HepG2 (cell line): ENCODE measurements at regions not wholly inside any gene's neighbourhood (a gene's known extent, or its start where the extent isn't known, plus 50 kb on each side); places are given as distances from the start of the nearest gene placed in this dataset.

Source experiments
- AKNA ChIP-seq: sonication (generic); formaldehyde crosslinking; IDR thresholded peaks from 2 replicates; pipeline ENCODE4 v1.4.0; 2020; ENCODE audit warnings: missing genetic modification reagents, borderline replicate concordance
- BORCS8-MEF2B ChIP-seq: sonication (generic); formaldehyde crosslinking; IDR thresholded peaks from 2 replicates; pipeline ENCODE4 v1.8.0; 2022; ENCODE audit warnings: mild to moderate bottlenecking, missing genetic modification reagents
- HDAC2 ChIP-seq: sonication (generic); formaldehyde crosslinking; IDR thresholded peaks from 2 replicates; pipeline ENCODE4 v1.4.0; 2020; ENCODE audit warnings: missing genetic modification reagents
- HNF4A ChIP-seq: sonication (generic); formaldehyde crosslinking; IDR thresholded peaks from 2 replicates; pipeline ENCODE4 v1.4.0; 2020; ENCODE audit warnings: missing genetic modification reagents
- MEIS1 ChIP-seq: sonication (generic); formaldehyde crosslinking; IDR thresholded peaks from 2 replicates; pipeline ENCODE4 v1.9.0; 2021; ENCODE audit warnings: mild to moderate bottlenecking, missing genetic modification reagents, moderate library complexity, borderline replicate concordance
- MLLT10 ChIP-seq: sonication (generic); formaldehyde crosslinking; IDR thresholded peaks from 2 replicates; pipeline ENCODE4 v1.4.0; 2020; ENCODE audit warnings: missing genetic modification reagents
- MXD3 ChIP-seq: IDR thresholded peaks from 2 replicates; pipeline ENCODE4 v1.6.1; 2016; ENCODE audit warnings: mild to moderate bottlenecking, missing biosample characterization, missing genetic modification reagents
- NPAS2 ChIP-seq: sonication (generic); formaldehyde crosslinking; IDR thresholded peaks from 2 replicates; pipeline ENCODE4 v1.8.0; 2022; ENCODE audit warnings: mild to moderate bottlenecking, missing genetic modification reagents, borderline replicate concordance
- PRMT3 ChIP-seq: sonication (generic); formaldehyde crosslinking; IDR thresholded peaks from 2 replicates; pipeline ENCODE4 v1.8.1; 2022; ENCODE audit warnings: low read depth, mild to moderate bottlenecking, moderate library complexity, missing genetic modification reagents, borderline replicate concordance
- RNF2 ChIP-seq: fragments of 450-650 bp; conservative IDR thresholded peaks from 2 replicates; pipeline ENCODE4 v1.6.1; 2016; ENCODE audit warnings: low read depth
- ZBTB37 ChIP-seq: sonication (generic); formaldehyde crosslinking; IDR thresholded peaks from 2 replicates; pipeline ENCODE4 v1.4.0; 2020; ENCODE audit warnings: mild to moderate bottlenecking, missing genetic modification reagents
- ZNF12 ChIP-seq: sonication (generic); formaldehyde crosslinking; IDR thresholded peaks from 2 replicates; pipeline ENCODE4 v1.5.0; 2020; ENCODE audit warnings: missing genetic modification reagents
- ZNF335 ChIP-seq: sonication (generic); formaldehyde crosslinking; IDR thresholded peaks from 2 replicates; pipeline ENCODE4 v1.4.0; 2020; ENCODE audit warnings: missing genetic modification reagents
- ZNF503 ChIP-seq: sonication (generic); formaldehyde crosslinking; IDR thresholded peaks from 2 replicates; pipeline ENCODE4 v1.4.0; 2020; ENCODE audit warnings: missing genetic modification reagents
- ZNF615 ChIP-seq: sonication (generic); formaldehyde crosslinking; IDR thresholded peaks from 2 replicates; pipeline ENCODE4 v1.5.0; 2020; ENCODE audit warnings: mild to moderate bottlenecking, missing genetic modification reagents, borderline replicate concordance
- ZSCAN20 ChIP-seq: sonication (generic); formaldehyde crosslinking; IDR thresholded peaks from 2 replicates; pipeline ENCODE4 v1.4.0; 2020; ENCODE audit warnings: missing genetic modification reagents, mild to moderate bottlenecking, borderline replicate concordance
- ZSCAN25 ChIP-seq: sonication (generic); formaldehyde crosslinking; IDR thresholded peaks from 2 replicates; pipeline ENCODE4 v1.8.0; 2022; ENCODE audit warnings: mild to moderate bottlenecking, missing genetic modification reagents
- TF ChIP-seq, protein P1 (sequence below): sonication (generic); formaldehyde crosslinking; IDR thresholded peaks from 2 replicates; pipeline ENCODE4 v1.5.0; 2020; ENCODE audit warnings: mild to moderate bottlenecking, missing genetic modification reagents
- TF ChIP-seq, protein P2 (sequence below): sonication (generic); formaldehyde crosslinking; IDR thresholded peaks from 2 replicates; pipeline ENCODE4 v1.4.0; 2020; ENCODE audit warnings: missing genetic modification reagents

DNA sequence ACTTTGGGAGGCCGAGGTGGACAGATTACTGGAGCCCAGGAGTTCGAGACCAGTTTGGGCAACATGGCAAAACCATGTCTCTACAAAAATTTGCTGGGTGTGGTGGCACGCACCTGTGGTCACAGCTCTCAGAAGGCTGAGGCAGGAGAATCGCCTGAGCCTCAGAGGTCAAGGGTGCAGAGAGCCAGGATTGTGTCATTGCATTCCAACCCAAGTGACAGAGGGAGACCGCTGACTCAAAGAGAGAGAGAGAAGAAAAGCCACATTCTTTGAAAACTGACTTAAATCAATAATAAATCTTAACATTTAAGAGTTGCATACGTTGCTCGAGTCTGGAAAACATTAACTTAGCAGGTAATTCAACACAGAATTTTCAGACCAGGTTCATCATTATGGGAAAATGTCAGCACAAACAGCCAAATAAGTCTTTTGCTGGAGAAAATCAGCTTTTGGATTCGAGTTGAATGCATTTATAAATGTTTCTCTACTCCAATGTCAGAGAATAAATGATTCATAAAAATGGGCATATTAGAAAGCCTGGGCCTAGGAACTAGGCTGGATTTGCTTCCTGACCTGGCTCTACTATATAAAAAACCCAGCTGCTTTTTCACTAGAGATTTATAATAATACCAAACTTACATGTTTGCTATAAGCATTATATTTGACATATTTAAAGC is 68.3 kb upstream of the RBPJ start (continued):
- no peak for TF ChIP-seq BORCS8-MEF2B (CRISPR knock-in tag)
- no peak for TF ChIP-seq ZNF12 (CRISPR knock-in tag)
- no peak for TF ChIP-seq ZSCAN25
- peak; percentile 38; the same call in 1 of the 2 replicates for TF ChIP-seq HNF4A
- no peak for TF ChIP-seq ZNF335
- TF ChIP-seq PRMT3 (CRISPR knock-in tag) = no peak
- no peak for TF ChIP-seq RNF2
- TF ChIP-seq NPAS2 (CRISPR knock-in tag) = no peak
- no peak for TF ChIP-seq MXD3
- TF ChIP-seq, protein P1, sequence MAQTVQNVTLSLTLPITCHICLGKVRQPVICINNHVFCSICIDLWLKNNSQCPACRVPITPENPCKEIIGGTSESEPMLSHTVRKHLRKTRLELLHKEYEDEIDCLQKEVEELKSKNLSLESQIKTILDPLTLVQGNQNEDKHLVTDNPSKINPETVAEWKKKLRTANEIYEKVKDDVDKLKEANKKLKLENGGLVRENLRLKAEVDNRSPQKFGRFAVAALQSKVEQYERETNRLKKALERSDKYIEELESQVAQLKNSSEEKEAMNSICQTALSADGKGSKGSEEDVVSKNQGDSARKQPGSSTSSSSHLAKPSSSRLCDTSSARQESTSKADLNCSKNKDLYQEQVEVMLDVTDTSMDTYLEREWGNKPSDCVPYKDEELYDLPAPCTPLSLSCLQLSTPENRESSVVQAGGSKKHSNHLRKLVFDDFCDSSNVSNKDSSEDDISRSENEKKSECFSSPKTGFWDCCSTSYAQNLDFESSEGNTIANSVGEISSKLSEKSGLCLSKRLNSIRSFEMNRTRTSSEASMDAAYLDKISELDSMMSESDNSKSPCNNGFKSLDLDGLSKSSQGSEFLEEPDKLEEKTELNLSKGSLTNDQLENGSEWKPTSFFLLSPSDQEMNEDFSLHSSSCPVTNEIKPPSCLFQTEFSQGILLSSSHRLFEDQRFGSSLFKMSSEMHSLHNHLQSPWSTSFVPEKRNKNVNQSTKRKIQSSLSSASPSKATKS = no peak
- no peak for TF ChIP-seq MLLT10 (CRISPR knock-in tag)
- TF ChIP-seq AKNA = no peak
- no peak for TF ChIP-seq ZBTB37 (CRISPR knock-in tag)
- no peak for TF ChIP-seq ZNF615
- TF ChIP-seq, protein P2, sequence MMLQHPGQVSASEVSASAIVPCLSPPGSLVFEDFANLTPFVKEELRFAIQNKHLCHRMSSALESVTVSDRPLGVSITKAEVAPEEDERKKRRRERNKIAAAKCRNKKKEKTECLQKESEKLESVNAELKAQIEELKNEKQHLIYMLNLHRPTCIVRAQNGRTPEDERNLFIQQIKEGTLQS (CRISPR knock-in tag) = 0 out of 2 replicates have a peak, but pooled peaks have one; percentile 35
- no peak for TF ChIP-seq ZSCAN20 (CRISPR knock-in tag)
- no peak for TF ChIP-seq ZNF503
- TF ChIP-seq HDAC2 (CRISPR knock-in tag) = no peak
- TF ChIP-seq MEIS1 (CRISPR knock-in tag) = no peak
